HEK293 (cell line): ENCODE measurements at regions not wholly inside any gene's neighbourhood (a gene's known extent, or its start where the extent isn't known, plus 50 kb on each side); places are given as distances from the start of the nearest gene placed in this dataset.

Experiments
- CTCF ChIA-PET: fragments of 350-600 bp; formaldehyde crosslinking; extraction: SDS; loops from one replicate; lab custom pipeline; 2021; ENCODE audit warnings: antibody characterized with exemption; lab: Yijun Ruan, JAX
- POLR2A ChIA-PET: fragments of 300-600 bp; formaldehyde crosslinking; extraction: SDS; loops from one replicate; lab custom pipeline; 2020; ENCODE audit warnings: antibody characterized with exemption, inconsistent platforms; lab: Yijun Ruan, JAX
- H3K27ac ChIP-seq: fragments of 200-500 bp; sonication (Bioruptor generic); 2 replicates; pipeline ENCODE4 v1.5.1; 2014; ENCODE audit warnings: low read depth, low read length, control low read depth, inconsistent platforms; ENCODE audit errors: extremely low read depth
- H3K36me3 ChIP-seq, 2 experiments: fragments of 200-500 bp in 1 of 2; sonication (Bioruptor generic) in 1 of 2; 1 replicate in 1 of 2; 2 replicates in 1 of 2; pipeline ENCODE4 v1.5.1; 2014 to 2017; ENCODE audit warnings: inconsistent platforms in 2 of 2, low read length in 2 of 2; ENCODE audit not compliant: control insufficient read depth in 2 of 2, insufficient read depth in 1 of 2
- H3K4me1 ChIP-seq: fragments of 200-500 bp; sonication (Bioruptor generic); 2 replicates; pipeline ENCODE4 v1.5.1; 2014; ENCODE audit warnings: mild to moderate bottlenecking, low read length, inconsistent platforms; ENCODE audit not compliant: control insufficient read depth, insufficient read depth
- H3K4me3 ChIP-seq: 2 replicates; pipeline ENCODE4 v1.5.1; 2011; ENCODE audit warnings: low read depth, mild to moderate bottlenecking, control low read depth, low read length, moderate library complexity
- H3K9me3 ChIP-seq: fragments of 200-500 bp; sonication (Bioruptor generic); 2 replicates; pipeline ENCODE4 v1.5.1; 2014; ENCODE audit warnings: low read depth, low read length, inconsistent platforms; ENCODE audit not compliant: control insufficient read depth, insufficient read depth
- FEZF1 ChIP-seq: fragments of 450-650 bp; formaldehyde crosslinking; IDR thresholded peaks from 2 replicates; pipeline ENCODE4 v1.5.1; 2016; ENCODE audit warnings: missing biosample characterization, missing genetic modification characterization
- HOXA7 ChIP-seq: sonication (generic); formaldehyde crosslinking; IDR thresholded peaks from 2 replicates; pipeline ENCODE4 v1.8.1; 2022; ENCODE audit warnings: missing genetic modification reagents, borderline replicate concordance
- KLF9 ChIP-seq: fragments of 450-650 bp; formaldehyde crosslinking; IDR thresholded peaks from 2 replicates; pipeline ENCODE4 v1.5.1; 2016; ENCODE audit warnings: missing biosample characterization, missing genetic modification characterization, low read depth
- ZNF132 ChIP-seq: fragments of 450-650 bp; formaldehyde crosslinking; IDR thresholded peaks from 2 replicates; pipeline ENCODE4 v1.5.1; 2017; ENCODE audit warnings: missing biosample characterization, missing genetic modification characterization, borderline replicate concordance
- ZNF202 ChIP-seq: fragments of 450-650 bp; formaldehyde crosslinking; IDR thresholded peaks from 2 replicates; pipeline ENCODE4 v1.5.1; 2016; ENCODE audit warnings: missing biosample characterization, missing genetic modification characterization, borderline replicate concordance
- ZNF221 ChIP-seq: fragments of 450-650 bp; formaldehyde crosslinking; IDR thresholded peaks from 2 replicates; pipeline ENCODE4 v1.5.1; 2017; ENCODE audit warnings: missing biosample characterization, missing genetic modification characterization, borderline replicate concordance
- ZNF239 ChIP-seq: fragments of 450-650 bp; formaldehyde crosslinking; IDR thresholded peaks from 2 replicates; pipeline ENCODE4 v1.5.1; 2016; ENCODE audit warnings: missing biosample characterization, missing genetic modification characterization
- ZNF24 ChIP-seq: fragments of 450-650 bp; formaldehyde crosslinking; IDR thresholded peaks from 2 replicates; pipeline ENCODE4 v1.5.1; 2016; ENCODE audit warnings: missing biosample characterization, missing genetic modification characterization
- ZNF324 ChIP-seq: fragments of 450-650 bp; formaldehyde crosslinking; IDR thresholded peaks from 2 replicates; pipeline ENCODE4 v1.5.1; 2016; ENCODE audit warnings: missing biosample characterization, missing genetic modification characterization
- ZNF354C ChIP-seq: fragments of 450-650 bp; formaldehyde crosslinking; IDR thresholded peaks from 2 replicates; pipeline ENCODE4 v1.5.1; 2016; ENCODE audit warnings: missing biosample characterization, missing genetic modification characterization, low read depth, borderline replicate concordance
- ZNF549 ChIP-seq: fragments of 450-650 bp; IDR thresholded peaks from 2 replicates; pipeline ENCODE4 v1.5.1; 2018; ENCODE audit warnings: missing biosample characterization, missing genetic modification characterization, mild to moderate bottlenecking, inconsistent platforms, moderate library complexity
- ZNF585B ChIP-seq: fragments of 450-650 bp; formaldehyde crosslinking; IDR thresholded peaks from 2 replicates; pipeline ENCODE4 v1.5.1; 2016; ENCODE audit warnings: missing biosample characterization, missing genetic modification characterization
- ZNF639 ChIP-seq: fragments of 450-650 bp; formaldehyde crosslinking; IDR thresholded peaks from 2 replicates; pipeline ENCODE4 v1.5.1; 2016; ENCODE audit warnings: missing biosample characterization, missing genetic modification characterization
- ZNF658 ChIP-seq: fragments of 450-650 bp; formaldehyde crosslinking; IDR thresholded peaks from 2 replicates; pipeline ENCODE4; 2016; ENCODE audit warnings: missing biosample characterization, missing genetic modification characterization
- ZNF76 ChIP-seq: fragments of 450-650 bp; formaldehyde crosslinking; IDR thresholded peaks from 2 replicates; pipeline ENCODE4; 2016; ENCODE audit warnings: low read depth, missing biosample characterization, missing genetic modification characterization, borderline replicate concordance
- ZNF791 ChIP-seq: fragments of 450-650 bp; formaldehyde crosslinking; IDR thresholded peaks from 2 replicates; pipeline ENCODE4 v1.5.1; 2016; ENCODE audit warnings: missing biosample characterization, missing genetic modification characterization
- ZNF792 ChIP-seq: fragments of 450-650 bp; formaldehyde crosslinking; IDR thresholded peaks from 2 replicates; pipeline ENCODE4 v1.5.1; 2016; ENCODE audit warnings: missing biosample characterization, missing genetic modification characterization
- ZXDB ChIP-seq: fragments of 450-650 bp; formaldehyde crosslinking; IDR thresholded peaks from 2 replicates; pipeline ENCODE4 v1.5.1; 2016; ENCODE audit warnings: missing biosample characterization, missing genetic modification characterization
- TF ChIP-seq, protein P1 (sequence below): fragments of 450-650 bp; formaldehyde crosslinking; IDR thresholded peaks from 2 replicates; pipeline ENCODE4 v1.5.1; 2016; ENCODE audit warnings: missing biosample characterization, missing genetic modification characterization, low read depth
- TF ChIP-seq, protein P2 (sequence below): fragments of 450-650 bp; formaldehyde crosslinking; IDR thresholded peaks from 2 replicates; pipeline ENCODE4 v1.5.1; 2017; ENCODE audit warnings: missing biosample characterization, missing genetic modification characterization
- TF ChIP-seq, protein P3 (sequence below): fragments of 450-650 bp; formaldehyde crosslinking; conservative IDR thresholded peaks from 2 replicates; pipeline ENCODE4 v1.5.1; 2016; ENCODE audit warnings: low read depth, missing biosample characterization, missing genetic modification characterization

- H3K4me1 ChIP-seq: no peaks in the 10 kb centered on the region
- no peak overlapping the region for H3K4me3 ChIP-seq
- POLR2A ChIA-PET: no interaction called here
- no peaks in the 10 kb centered on the region for H3K36me3 ChIP-seq
- no peak overlapping the region for H3K27ac ChIP-seq
- H3K9me3 ChIP-seq: no peaks in the 10 kb centered on the region
- CTCF ChIA-PET: interaction anchor here (0.6 kb wide), 1 partner anchor 58 kb away, joined by 6 read pairs; no protein-coding TSS in a partner anchor
- TF ChIP-seq, protein P1, sequence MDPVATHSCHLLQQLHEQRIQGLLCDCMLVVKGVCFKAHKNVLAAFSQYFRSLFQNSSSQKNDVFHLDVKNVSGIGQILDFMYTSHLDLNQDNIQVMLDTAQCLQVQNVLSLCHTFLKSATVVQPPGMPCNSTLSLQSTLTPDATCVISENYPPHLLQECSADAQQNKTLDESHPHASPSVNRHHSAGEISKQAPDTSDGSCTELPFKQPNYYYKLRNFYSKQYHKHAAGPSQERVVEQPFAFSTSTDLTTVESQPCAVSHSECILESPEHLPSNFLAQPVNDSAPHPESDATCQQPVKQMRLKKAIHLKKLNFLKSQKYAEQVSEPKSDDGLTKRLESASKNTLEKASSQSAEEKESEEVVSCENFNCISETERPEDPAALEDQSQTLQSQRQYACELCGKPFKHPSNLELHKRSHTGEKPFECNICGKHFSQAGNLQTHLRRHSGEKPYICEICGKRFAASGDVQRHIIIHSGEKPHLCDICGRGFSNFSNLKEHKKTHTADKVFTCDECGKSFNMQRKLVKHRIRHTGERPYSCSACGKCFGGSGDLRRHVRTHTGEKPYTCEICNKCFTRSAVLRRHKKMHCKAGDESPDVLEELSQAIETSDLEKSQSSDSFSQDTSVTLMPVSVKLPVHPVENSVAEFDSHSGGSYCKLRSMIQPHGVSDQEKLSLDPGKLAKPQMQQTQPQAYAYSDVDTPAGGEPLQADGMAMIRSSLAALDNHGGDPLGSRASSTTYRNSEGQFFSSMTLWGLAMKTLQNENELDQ (tag by site-specific recombination): no peak
- TF ChIP-seq ZNF585B (no peak), ZNF76 (tag by site-specific recombination) (no peak), FEZF1 (tag by site-specific recombination) (no peak), ZNF132 (no peak), ZNF24 (tag by site-specific recombination) (no peak), ZNF791 (tag by site-specific recombination) (no peak), ZNF354C (tag by site-specific recombination) (no peak), ZNF221 (tag by site-specific recombination) (no peak), ZXDB (tag by site-specific recombination) (no peak), ZNF324 (tag by site-specific recombination) (no peak)
- TF ChIP-seq, protein P2, sequence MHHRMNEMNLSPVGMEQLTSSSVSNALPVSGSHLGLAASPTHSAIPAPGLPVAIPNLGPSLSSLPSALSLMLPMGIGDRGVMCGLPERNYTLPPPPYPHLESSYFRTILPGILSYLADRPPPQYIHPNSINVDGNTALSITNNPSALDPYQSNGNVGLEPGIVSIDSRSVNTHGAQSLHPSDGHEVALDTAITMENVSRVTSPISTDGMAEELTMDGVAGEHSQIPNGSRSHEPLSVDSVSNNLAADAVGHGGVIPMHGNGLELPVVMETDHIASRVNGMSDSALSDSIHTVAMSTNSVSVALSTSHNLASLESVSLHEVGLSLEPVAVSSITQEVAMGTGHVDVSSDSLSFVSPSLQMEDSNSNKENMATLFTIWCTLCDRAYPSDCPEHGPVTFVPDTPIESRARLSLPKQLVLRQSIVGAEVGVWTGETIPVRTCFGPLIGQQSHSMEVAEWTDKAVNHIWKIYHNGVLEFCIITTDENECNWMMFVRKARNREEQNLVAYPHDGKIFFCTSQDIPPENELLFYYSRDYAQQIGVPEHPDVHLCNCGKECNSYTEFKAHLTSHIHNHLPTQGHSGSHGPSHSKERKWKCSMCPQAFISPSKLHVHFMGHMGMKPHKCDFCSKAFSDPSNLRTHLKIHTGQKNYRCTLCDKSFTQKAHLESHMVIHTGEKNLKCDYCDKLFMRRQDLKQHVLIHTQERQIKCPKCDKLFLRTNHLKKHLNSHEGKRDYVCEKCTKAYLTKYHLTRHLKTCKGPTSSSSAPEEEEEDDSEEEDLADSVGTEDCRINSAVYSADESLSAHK (tag by site-specific recombination): no peak
- TF ChIP-seq, protein P3, sequence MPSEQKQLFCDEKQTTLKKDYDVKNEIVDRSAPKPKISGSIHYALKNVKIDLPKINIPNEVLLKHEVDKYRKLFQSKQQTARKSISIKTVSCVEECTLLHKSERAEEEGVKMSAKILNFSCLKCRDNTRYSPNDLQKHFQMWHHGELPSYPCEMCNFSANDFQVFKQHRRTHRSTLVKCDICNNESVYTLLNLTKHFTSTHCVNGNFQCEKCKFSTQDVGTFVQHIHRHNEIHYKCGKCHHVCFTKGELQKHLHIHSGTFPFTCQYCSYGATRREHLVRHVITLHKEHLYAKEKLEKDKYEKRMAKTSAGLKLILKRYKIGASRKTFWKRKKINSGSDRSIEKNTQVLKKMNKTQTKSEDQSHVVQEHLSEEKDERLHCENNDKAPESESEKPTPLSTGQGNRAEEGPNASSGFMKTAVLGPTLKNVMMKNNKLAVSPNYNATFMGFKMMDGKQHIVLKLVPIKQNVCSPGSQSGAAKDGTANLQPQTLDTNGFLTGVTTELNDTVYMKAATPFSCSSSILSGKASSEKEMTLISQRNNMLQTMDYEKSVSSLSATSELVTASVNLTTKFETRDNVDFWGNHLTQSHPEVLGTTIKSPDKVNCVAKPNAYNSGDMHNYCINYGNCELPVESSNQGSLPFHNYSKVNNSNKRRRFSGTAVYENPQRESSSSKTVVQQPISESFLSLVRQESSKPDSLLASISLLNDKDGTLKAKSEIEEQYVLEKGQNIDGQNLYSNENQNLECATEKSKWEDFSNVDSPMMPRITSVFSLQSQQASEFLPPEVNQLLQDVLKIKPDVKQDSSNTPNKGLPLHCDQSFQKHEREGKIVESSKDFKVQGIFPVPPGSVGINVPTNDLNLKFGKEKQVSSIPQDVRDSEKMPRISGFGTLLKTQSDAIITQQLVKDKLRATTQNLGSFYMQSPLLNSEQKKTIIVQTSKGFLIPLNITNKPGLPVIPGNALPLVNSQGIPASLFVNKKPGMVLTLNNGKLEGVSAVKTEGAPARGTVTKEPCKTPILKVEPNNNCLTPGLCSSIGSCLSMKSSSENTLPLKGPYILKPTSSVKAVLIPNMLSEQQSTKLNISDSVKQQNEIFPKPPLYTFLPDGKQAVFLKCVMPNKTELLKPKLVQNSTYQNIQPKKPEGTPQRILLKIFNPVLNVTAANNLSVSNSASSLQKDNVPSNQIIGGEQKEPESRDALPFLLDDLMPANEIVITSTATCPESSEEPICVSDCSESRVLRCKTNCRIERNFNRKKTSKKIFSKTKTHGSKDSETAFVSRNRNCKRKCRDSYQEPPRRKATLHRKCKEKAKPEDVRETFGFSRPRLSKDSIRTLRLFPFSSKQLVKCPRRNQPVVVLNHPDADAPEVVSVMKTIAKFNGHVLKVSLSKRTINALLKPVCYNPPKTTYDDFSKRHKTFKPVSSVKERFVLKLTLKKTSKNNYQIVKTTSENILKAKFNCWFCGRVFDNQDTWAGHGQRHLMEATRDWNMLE (tag by site-specific recombination): no peak
- TF ChIP-seq, all 188 proteins: peak for 0
These were observed 253.0 kb upstream of the CNTNAP5 start for GRCh38 chr2:123771928-123772632.

GRCh38 chr2:123777116-123777515, 248.0 kb upstream of the CNTNAP5 start:
- Histone ChIP-seq H3K4me1 (no peaks in the 10 kb centered on the region), H3K9me3 (no peaks in the 10 kb centered on the region), H3K36me3 (no peaks in the 10 kb centered on the region), H3K4me3 (no peak overlapping the region), H3K27ac (no peak overlapping the region)
- POLR2A ChIA-PET: no interaction called here
- CTCF ChIA-PET: no interaction called here
- TF ChIP-seq ZNF639 (tag by site-specific recombination) (no peak), ZNF549 (tag by site-specific recombination) (no peak), ZNF792 (tag by site-specific recombination) (no peak), ZNF202 (tag by site-specific recombination) (no peak), HOXA7 (CRISPR knock-in tag) (no peak), ZNF239 (tag by site-specific recombination) (no peak), KLF9 (tag by site-specific recombination) (no peak), ZNF658 (tag by site-specific recombination) (no peak)
- TF ChIP-seq, protein P2 (tag by site-specific recombination): no peak
